DOHH2 (cell line): ENCODE measurements at regions not wholly inside any gene's neighbourhood (a gene's known extent, or its start where the extent isn't known, plus 50 kb on each side); places are given as distances from the start of the nearest gene placed in this dataset.
"Not testable (repeated sequence)": the region's sequence is repeated elsewhere in the genome, so short reads cannot be mapped to it uniquely, and the experiment has no call there.

Source experiments
- EZH2phosphoT487 ChIP-seq: fragments of 200-600 bp; sonication (generic); IDR thresholded peaks from 2 replicates; pipeline ENCODE4 v1.6.1; 2017; ENCODE audit warnings: borderline replicate concordance, mild to moderate bottlenecking, antibody characterized with exemption, low read length, moderate library complexity, mixed read lengths
- TF ChIP-seq, protein P1 (sequence below): fragments of 200-600 bp; sonication (generic); IDR thresholded peaks from one replicate; pipeline ENCODE4 v1.5.1; 2014; ENCODE audit warnings: antibody characterized with exemption, mild to moderate bottlenecking, low read depth, low read length; ENCODE audit not compliant: poor library complexity, severe bottlenecking

DNA sequence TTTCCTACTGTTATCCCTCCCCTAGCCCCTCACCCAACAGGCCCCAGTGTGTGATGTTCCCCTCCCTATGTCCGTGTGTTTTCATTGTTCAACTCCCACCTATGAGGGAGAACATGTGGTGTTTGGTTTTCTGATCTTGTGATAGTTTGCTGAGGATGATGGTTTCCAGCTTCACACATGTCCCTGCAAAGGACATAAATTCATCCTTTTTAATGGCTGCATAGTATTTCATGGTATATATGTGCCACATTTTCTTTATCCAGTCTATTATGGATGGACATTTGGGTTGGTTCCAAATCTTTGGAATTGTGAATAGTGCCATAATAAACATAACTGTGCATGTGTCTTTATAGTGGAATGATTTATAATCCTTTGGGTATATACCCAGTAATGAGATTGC lies 54.5 kb upstream of the NEK3 start:
- TF ChIP-seq, protein P1, sequence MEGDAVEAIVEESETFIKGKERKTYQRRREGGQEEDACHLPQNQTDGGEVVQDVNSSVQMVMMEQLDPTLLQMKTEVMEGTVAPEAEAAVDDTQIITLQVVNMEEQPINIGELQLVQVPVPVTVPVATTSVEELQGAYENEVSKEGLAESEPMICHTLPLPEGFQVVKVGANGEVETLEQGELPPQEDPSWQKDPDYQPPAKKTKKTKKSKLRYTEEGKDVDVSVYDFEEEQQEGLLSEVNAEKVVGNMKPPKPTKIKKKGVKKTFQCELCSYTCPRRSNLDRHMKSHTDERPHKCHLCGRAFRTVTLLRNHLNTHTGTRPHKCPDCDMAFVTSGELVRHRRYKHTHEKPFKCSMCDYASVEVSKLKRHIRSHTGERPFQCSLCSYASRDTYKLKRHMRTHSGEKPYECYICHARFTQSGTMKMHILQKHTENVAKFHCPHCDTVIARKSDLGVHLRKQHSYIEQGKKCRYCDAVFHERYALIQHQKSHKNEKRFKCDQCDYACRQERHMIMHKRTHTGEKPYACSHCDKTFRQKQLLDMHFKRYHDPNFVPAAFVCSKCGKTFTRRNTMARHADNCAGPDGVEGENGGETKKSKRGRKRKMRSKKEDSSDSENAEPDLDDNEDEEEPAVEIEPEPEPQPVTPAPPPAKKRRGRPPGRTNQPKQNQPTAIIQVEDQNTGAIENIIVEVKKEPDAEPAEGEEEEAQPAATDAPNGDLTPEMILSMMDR: not testable (repeated sequence)
- not testable (repeated sequence) for TF ChIP-seq EZH2phosphoT487
